ENCODE measurements at regions not wholly inside any gene's neighbourhood (a gene's known extent, or its start where the extent isn't known, plus 50 kb on each side); places are given as distances from the start of the nearest gene placed in this dataset.

DNA sequence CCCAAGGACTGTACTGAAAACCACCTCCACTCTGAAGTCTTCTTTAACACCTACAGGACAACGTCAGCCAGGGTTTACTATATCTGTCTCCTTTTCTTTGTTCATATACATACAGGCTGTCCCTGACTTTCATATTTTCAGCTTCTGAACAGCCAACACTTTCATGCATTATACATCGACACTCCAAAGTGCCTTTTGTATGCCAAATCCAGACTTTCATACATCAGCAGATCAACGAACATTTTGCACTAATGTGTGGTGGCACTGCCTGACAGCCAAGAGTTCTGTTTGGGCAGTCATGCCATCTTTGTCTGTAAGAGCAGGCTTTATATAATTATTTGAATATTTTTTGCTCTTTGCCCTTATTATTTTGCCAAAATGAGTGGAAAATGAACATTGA lies 487.4 kb downstream of the CETN3 start:
- TF ChIP-seq, protein P1, sequence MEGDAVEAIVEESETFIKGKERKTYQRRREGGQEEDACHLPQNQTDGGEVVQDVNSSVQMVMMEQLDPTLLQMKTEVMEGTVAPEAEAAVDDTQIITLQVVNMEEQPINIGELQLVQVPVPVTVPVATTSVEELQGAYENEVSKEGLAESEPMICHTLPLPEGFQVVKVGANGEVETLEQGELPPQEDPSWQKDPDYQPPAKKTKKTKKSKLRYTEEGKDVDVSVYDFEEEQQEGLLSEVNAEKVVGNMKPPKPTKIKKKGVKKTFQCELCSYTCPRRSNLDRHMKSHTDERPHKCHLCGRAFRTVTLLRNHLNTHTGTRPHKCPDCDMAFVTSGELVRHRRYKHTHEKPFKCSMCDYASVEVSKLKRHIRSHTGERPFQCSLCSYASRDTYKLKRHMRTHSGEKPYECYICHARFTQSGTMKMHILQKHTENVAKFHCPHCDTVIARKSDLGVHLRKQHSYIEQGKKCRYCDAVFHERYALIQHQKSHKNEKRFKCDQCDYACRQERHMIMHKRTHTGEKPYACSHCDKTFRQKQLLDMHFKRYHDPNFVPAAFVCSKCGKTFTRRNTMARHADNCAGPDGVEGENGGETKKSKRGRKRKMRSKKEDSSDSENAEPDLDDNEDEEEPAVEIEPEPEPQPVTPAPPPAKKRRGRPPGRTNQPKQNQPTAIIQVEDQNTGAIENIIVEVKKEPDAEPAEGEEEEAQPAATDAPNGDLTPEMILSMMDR (IDR thresholded peaks at IDR 0.05) = no peak
- TF ChIP-seq POLR2AphosphoS5 (IDR thresholded peaks at IDR 0.05) = no peak

Measured in stomach (tissue), 4 donors.